BE2C (cell line): ENCODE measurements at regions not wholly inside any gene's neighbourhood (a gene's known extent, or its start where the extent isn't known, plus 50 kb on each side); places are given as distances from the start of the nearest gene placed in this dataset.

Source experiments
- DNase-seq: peaks from one replicate; pipeline ENCODE4 v3.0.0-alpha.2; 2020
- H3K27me3 ChIP-seq: fragments of 250-450 bp; sonication (Bioruptor Pico); 2 replicates; pipeline ENCODE4 v1.5.1; 2020; ENCODE audit warnings: mild to moderate bottlenecking
- H3K36me3 ChIP-seq: fragments of 250-450 bp; sonication (Bioruptor Pico); 2 replicates; pipeline ENCODE4 v1.5.1; 2020; ENCODE audit warnings: mild to moderate bottlenecking
- H3K4me1 ChIP-seq: fragments of 250-450 bp; sonication (Bioruptor Pico); 2 replicates; pipeline ENCODE4 v1.5.1; 2020
- H3K4me3 ChIP-seq: 2 replicates; pipeline ENCODE4 v1.5.1; 2011; ENCODE audit warnings: low read depth, low read length
- H3K9me3 ChIP-seq: fragments of 250-450 bp; sonication (Bioruptor Pico); 2 replicates; pipeline ENCODE4 v1.5.1; 2020
- CTCF ChIP-seq: IDR thresholded peaks from 2 replicates; pipeline ENCODE4 v1.5.1; 2012; ENCODE audit warnings: mild to moderate bottlenecking, low read depth, low read length

GRCh38 chr13:22744688-22745452 is 435.9 kb upstream of the SGCG start:
- Histone ChIP-seq H3K27me3 (no peaks in the 10 kb centered on the region), H3K4me3 (no peak overlapping the region), H3K4me1 (no peaks in the 10 kb centered on the region), H3K36me3 (no peaks in the 10 kb centered on the region), H3K9me3 (no peaks in the 10 kb centered on the region)
- no peak for TF ChIP-seq CTCF
- no peak for DNase-seq

GRCh38 chr13:22748866-22749577 is 431.8 kb upstream of the SGCG start:
- H3K4me1 ChIP-seq, result no peaks in the 10 kb centered on the region
- H3K4me3 ChIP-seq, result no peak overlapping the region
- no peaks in the 10 kb centered on the region for H3K9me3 ChIP-seq
- no peaks in the 10 kb centered on the region for H3K36me3 ChIP-seq
- DNase-seq, result no peak
- no peaks in the 10 kb centered on the region for H3K27me3 ChIP-seq
- no peak for TF ChIP-seq CTCF

GRCh38 chr13:22749626-22750025 is 431.2 kb upstream of the SGCG start:
- H3K9me3 ChIP-seq, result no peaks in the 10 kb centered on the region
- no peak for TF ChIP-seq CTCF
- no peaks in the 10 kb centered on the region for H3K4me1 ChIP-seq
- no peak overlapping the region for H3K4me3 ChIP-seq
- H3K27me3 ChIP-seq, result no peaks in the 10 kb centered on the region
- no peaks in the 10 kb centered on the region for H3K36me3 ChIP-seq
- DNase-seq, result no peak

- Histone ChIP-seq H3K27me3 (no peaks in the 10 kb centered on the region), H3K9me3 (no peaks in the 10 kb centered on the region), H3K4me1 (no peaks in the 10 kb centered on the region), H3K36me3 (no peaks in the 10 kb centered on the region), H3K4me3 (no peak overlapping the region)
- TF ChIP-seq CTCF, result peak; percentile 17; the same call in 1 of the 2 replicates
- no peak for DNase-seq
Measured at GRCh38 chr13:22757530-22758120, 423.2 kb upstream of the SGCG start.

DNA sequence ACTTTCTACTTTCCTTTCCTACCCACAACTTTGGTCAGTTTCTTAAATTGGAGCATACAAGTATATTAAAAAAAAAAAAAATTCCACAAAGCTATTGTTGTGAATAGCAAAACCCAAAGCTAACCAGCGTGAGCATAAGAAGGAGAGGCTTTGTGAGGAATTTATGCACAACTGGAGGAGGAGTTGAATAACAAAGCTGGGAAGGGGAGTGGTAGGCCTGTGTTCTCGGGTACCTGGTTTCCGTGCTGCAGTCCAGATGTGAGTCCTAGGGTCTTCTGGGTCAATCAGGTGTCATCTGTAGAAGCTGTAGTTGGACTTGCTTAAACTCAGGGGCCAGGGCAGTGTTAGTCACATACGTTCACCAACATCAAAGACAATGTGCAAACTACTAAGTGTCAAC is 422.5 kb upstream of the SGCG start:
- TF ChIP-seq CTCF, result no peak
- no peaks in the 10 kb centered on the region for H3K9me3 ChIP-seq
- no peaks in the 10 kb centered on the region for H3K4me1 ChIP-seq
- no peaks in the 10 kb centered on the region for H3K36me3 ChIP-seq
- DNase-seq, result no peak
- no peaks in the 10 kb centered on the region for H3K27me3 ChIP-seq
- H3K4me3 ChIP-seq, result no peak overlapping the region

DNA sequence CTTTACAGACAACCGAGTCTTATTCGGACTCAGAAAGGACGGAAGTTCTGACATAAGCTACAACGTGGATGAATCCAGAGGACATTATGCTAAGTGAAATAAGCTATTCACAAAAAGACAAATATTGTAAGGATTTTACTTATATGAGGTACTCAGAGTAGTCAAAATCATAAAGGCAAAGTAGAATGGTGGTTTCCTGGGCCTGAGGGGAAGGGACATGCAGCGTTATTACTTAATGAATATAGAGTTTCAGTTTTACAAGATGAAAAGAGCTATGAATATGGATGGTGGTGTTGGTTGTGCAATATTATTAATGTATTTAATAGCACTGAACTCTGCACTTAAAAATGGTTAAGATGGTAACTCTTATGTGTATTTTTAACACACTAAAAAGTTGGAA is 419.1 kb upstream of the SGCG start:
- H3K4me1 ChIP-seq, result no peaks in the 10 kb centered on the region
- TF ChIP-seq CTCF, result no peak
- no peak overlapping the region for H3K4me3 ChIP-seq
- no peak for DNase-seq
- no peaks in the 10 kb centered on the region for H3K9me3 ChIP-seq
- no peaks in the 10 kb centered on the region for H3K36me3 ChIP-seq
- H3K27me3 ChIP-seq, result no peaks in the 10 kb centered on the region
